HG03439 (cell line): ENCODE measurements at regions not wholly inside any gene's neighbourhood (a gene's known extent, or its start where the extent isn't known, plus 50 kb on each side); places are given as distances from the start of the nearest gene placed in this dataset.
"Not testable (repeated sequence)": the region's sequence is repeated elsewhere in the genome, so short reads cannot be mapped to it uniquely, and the experiment has no call there.

Experiments used
- ATAC-seq: cut with Tn5 transposase; IDR thresholded peaks from one replicate; pipeline ENCODE4 v1.9.1; 2021; ENCODE audit warnings: mild to moderate bottlenecking, moderate library complexity; ENCODE audit not compliant: unreplicated experiment

GRCh38 chr6:6966127-6966526 lies 141.6 kb upstream of the RREB1 start:
- no peak for ATAC-seq

- ATAC-seq: no peak
Observed at GRCh38 chr6:6966569-6966968, 141.2 kb upstream of the RREB1 start.

DNA sequence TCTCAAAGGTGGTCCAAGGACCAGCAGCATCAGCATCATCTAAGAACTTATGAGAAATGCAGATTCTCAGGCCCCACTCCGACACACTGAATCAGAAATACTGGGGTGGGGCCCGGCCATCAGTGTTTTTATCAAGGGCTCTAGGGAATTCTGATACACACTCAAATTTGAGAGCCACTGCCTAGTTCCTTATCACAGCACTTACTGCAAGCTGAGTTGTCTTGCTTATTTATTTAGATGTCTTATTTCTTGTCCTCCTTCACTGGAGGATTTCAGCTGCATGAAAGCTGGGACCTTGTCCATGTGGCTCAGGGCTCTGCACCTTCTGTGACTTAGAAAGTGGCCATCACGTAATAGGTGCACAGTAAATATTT lies 139.4 kb upstream of the RREB1 start:
- ATAC-seq: no peak

DNA sequence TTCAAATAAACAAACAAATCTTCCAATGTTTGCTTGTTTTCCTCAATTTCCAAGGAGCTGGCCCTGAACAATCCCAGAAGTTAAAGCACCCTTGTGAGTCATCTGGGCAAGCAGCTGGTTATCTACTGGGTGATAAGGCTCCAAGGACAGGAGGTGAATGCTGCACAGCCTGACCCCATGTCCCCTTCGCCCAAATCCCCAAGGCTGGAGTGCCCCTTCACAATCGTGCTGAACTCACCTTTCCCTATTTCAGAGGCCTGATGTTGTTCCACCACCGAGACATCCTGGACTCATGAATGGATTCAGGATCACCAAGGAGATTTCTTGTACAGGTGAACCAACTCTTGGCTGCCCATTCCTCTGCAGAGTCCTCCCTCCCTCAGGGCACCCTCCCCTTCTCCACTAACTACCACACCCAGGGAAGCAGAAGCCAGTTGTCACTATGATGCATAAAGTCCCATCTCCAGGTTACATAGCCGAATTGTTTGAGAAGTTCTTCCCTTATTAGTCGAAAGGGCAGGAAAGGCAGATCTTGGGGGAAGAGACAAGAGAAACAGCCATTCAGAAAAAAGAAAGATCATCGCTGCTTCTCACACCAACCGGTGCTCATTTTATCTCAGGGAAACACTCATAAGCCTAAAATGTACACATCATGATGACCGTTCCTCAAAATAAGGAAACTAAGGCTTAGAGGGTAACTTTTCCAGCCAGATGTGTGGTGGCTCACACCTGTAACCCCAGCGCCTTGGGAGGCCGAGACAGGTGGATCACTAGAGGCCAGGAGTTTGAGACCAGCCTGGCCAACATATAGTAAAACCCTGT lies 138.8 kb upstream of the RREB1 start:
- ATAC-seq: no peak

- no peak for ATAC-seq
Observed at GRCh38 chr6:6969761-6970223, 138.0 kb upstream of the RREB1 start.

DNA sequence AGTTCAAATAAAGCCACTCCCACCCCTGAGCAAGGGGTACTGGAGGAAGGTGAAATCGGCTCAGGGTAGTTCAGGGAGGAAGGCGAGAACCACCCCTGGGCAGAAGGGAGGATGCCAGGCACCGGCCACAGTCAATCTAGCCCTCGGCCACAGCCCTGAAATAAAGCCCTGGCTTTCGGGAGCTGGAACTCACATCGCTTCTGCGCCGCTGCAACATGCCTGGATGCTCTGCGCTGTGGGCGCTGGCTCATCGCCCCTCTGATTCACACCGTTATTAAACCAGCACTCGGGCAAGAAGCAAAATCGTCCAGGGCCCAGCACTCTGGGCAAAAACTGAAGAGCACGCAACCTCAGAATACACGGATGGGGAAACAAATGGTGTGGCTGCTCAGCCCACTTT lies 136.9 kb upstream of the RREB1 start:
- no peak for ATAC-seq

GRCh38 chr6:6971369-6971768 lies 136.4 kb upstream of the RREB1 start:
- ATAC-seq: no peak

- no peak for ATAC-seq
Observed at GRCh38 chr6:6972456-6972855, 135.3 kb upstream of the RREB1 start.

GRCh38 chr6:6973721-6974120 lies 134.0 kb upstream of the RREB1 start:
- no peak for ATAC-seq

DNA sequence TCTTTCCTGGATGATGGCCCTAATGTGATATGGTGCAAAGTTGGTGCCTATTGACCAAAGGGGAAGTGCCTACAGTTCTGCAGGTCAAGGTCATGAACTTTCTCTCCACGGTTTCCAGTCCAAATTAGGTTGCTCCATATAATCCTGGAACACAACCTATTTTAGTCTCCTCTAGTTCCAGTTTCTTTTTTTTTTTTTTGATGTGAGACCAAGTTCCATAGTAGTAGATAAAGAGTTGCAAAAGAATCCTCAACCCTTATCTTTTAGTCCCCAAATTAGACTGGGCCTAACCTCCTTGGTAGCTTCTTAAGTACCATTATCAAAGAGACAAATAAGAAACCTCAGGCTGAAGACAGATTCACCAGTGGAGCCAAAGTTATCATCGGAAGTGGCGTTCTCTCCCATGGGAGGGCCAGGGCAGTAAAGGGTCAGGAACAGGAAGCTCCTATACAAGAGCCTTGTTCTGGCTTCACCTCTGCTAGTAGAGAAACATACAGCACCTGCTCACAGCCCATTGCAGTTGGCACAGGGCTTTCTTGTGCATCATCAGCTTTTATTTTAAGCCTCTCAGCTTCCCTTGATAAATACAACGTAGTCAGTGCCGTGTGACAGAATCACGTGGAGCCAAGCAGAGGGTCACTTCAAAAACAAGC lies 132.2 kb upstream of the RREB1 start:
- ATAC-seq: no peak

- ATAC-seq: no peak
Observed at GRCh38 chr6:6976193-6976592, 131.6 kb upstream of the RREB1 start.

DNA sequence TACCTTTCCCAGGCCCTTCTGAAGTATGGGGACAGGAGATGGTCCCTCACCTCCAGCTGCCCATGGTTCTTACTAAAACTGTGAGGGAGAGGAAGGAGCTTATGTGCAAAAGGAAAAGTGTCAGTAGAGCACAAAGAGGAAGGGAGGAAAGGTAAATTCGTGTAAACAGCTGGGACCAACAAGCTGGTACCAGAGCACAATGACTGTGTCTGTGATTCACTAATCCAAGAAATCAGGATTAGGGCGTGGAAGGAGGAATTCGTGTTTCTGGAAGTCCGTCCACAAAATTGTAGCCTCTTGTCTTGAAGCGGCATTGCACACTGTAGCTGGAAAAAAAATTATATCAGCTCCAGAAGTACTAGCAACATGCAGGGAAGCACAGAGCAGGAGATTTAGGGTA lies 129.0 kb upstream of the RREB1 start:
- no peak for ATAC-seq

DNA sequence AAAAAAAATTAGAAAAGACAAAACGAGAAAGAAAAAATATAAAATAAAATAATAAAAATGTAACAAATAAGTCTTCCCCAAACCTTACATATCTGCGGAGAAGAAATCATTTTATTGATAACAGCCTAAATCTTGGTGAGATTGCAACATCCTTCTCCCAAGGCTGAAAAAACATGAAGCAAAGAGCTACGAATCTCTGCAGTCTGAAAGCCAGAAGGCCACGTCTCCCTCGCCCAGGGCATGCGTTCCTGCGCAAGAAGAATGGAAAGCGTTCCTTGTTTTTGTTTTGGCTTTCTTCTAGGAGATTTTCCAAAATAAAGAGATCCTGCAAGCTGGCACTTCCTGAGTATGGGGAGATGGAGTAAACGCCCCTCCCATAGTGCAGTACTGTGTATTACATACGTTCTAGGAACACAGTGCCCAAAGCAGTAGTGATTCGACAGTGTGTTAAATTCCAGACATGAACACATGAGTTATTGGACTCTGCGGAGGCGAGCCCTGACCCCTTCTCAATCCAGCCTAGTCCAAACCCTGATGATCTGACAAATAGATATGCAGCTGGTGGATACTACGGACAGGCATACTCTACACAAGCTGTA lies 126.7 kb upstream of the RREB1 start:
- ATAC-seq: no peak

- ATAC-seq: no peak
Observed at GRCh38 chr6:6981681-6982322, 126.0 kb upstream of the RREB1 start.

- no peak for ATAC-seq
Observed at GRCh38 chr6:6982663-6983062, 125.1 kb upstream of the RREB1 start.

- ATAC-seq: no peak
Observed at GRCh38 chr6:6984585-6985366, 123.0 kb upstream of the RREB1 start.

DNA sequence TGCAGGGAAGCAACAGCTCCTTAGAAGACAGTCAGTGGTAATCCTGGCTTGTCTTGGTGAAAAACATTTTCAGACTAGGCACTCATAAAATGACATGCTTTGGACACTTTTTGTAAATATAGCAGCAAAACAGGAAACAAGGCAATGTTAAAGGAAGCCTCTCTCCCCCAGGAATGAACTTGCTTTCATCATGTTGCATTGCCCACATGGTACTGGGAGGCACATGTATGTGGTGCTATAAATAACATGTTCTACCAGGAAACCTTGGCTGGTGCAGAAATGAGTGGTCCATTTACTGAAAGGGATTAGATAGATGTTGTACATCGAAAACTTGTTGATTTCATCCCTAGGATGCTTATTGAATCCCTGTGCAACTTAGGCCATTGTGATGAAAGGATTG lies 121.4 kb upstream of the RREB1 start:
- ATAC-seq: no peak

DNA sequence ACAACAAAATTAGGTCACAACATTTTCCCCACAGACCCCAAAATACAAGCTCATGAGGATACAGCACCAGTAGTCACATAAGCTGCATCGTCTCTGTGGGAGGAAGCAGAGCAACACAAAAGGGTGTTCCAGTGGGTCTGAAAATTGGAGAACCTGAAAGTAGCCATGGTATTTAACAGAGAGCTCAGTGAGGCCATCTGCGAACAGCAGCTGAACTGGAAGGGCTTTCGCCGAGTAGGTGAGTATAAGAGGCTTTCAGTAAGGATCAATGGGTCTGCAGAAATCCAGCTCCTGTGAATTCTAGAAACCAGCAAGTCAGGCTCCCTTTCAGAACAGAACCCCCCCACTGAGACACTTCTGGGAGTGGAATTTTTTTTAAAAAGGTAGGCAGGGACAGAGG lies 120.0 kb upstream of the RREB1 start:
- no peak for ATAC-seq

- not testable (repeated sequence) for ATAC-seq
Observed at GRCh38 chr6:6990059-6990458, 117.7 kb upstream of the RREB1 start.

DNA sequence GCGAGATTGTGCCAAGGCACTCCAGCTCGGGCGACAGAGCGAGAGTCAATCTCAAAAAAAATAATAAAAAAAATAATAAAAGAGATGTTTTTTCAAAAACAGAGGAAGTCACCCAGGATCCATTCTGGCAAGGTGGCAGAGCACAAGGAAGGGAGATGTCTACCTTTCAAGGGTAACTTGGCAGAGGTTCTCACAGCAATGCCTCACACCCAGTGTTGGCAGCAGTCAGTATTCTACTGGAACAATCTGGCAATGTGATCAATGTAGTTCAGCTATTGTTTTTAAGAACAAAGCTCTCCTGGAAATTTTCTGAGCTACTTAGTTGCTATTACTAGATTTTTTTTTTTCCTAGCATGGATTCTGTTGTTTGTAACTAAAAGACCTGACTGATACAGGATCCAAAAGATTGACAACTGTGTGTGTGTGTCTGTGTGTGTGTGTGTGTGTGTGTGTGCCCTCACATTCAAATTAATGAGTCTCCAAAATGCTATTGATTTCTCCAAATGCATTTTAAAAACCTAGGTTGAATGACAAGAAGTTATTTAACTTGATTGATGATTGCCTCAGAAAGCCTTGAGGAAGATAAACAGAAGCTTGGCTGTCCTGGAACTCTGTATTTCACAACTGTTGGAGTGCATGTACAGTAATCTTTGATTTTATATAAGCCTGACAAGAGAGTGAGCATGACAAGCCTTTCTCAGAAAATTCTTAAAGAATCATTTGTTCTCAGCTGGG lies 114.1 kb upstream of the RREB1 start:
- no peak for ATAC-seq
